Mesendoderm (in vitro differentiated cells): ENCODE measurements at regions not wholly inside any gene's neighbourhood (a gene's known extent, or its start where the extent isn't known, plus 50 kb on each side); places are given as distances from the start of the nearest gene placed in this dataset.
"Not testable (repeated sequence)": the region's sequence is repeated elsewhere in the genome, so short reads cannot be mapped to it uniquely, and the experiment has no call there.

Experiments used
- DNase-seq: peaks from one replicate; pipeline ENCODE4 v3.0.0; 2013
- H2AK5ac ChIP-seq: 2 replicates; pipeline ENCODE4 v1.6.1; 2013; ENCODE audit warnings: low read length, inconsistent platforms
- H2BK120ac ChIP-seq: 2 replicates; pipeline ENCODE4 v1.6.1; 2013; ENCODE audit warnings: low read depth, mild to moderate bottlenecking, low read length, moderate library complexity, mixed read lengths
- H2BK15ac ChIP-seq: replicated peaks from 2 replicates; pipeline ENCODE4 v1.6.1; 2013; ENCODE audit warnings: low read depth, mild to moderate bottlenecking, moderate library complexity
- H2BK5ac ChIP-seq: 2 replicates; pipeline ENCODE4 v1.6.1; 2013; ENCODE audit warnings: low read length, inconsistent platforms
- H3K18ac ChIP-seq: 2 replicates; pipeline ENCODE4 v1.6.1; 2013; ENCODE audit warnings: mild to moderate bottlenecking, low read length, mixed read lengths
- H3K23ac ChIP-seq: one replicate; pipeline ENCODE4 v1.6.1; 2013; ENCODE audit warnings: low read length
- H3K27ac ChIP-seq: 2 replicates; pipeline ENCODE4 v1.5.1; 2013; ENCODE audit warnings: low read depth, mild to moderate bottlenecking, inconsistent platforms, low read length, moderate library complexity
- H3K27me3 ChIP-seq: 2 replicates; pipeline ENCODE4 v1.6.1; 2013; ENCODE audit warnings: low read length, control low read depth, mild to moderate bottlenecking, inconsistent platforms; ENCODE audit not compliant: insufficient read depth, poor library complexity
- H3K36me3 ChIP-seq: 2 replicates; pipeline ENCODE4 v1.6.1; 2013; ENCODE audit warnings: low read length, inconsistent platforms; ENCODE audit not compliant: control insufficient read depth, insufficient read depth
- H3K4ac ChIP-seq: one replicate; pipeline ENCODE4 v1.6.1; 2013; ENCODE audit warnings: low read depth, mild to moderate bottlenecking, low read length, moderate library complexity
- H3K4me1 ChIP-seq: 2 replicates; pipeline ENCODE4 v1.6.1; 2013; ENCODE audit warnings: low read depth, low read length, inconsistent platforms; ENCODE audit not compliant: control insufficient read depth
- H3K4me2 ChIP-seq: 2 replicates; pipeline ENCODE4 v1.6.1; 2013; ENCODE audit warnings: low read length
- H3K4me3 ChIP-seq: 2 replicates; pipeline ENCODE4 v1.5.1; 2013; ENCODE audit warnings: mild to moderate bottlenecking, low read length
- H3K56ac ChIP-seq: one replicate; pipeline ENCODE4 v1.6.1; 2013; ENCODE audit warnings: low read length
- H3K79me1 ChIP-seq: 2 replicates; pipeline ENCODE4 v1.6.1; 2013; ENCODE audit warnings: low read length, inconsistent platforms
- H3K79me2 ChIP-seq: 2 replicates; pipeline ENCODE4 v1.6.1; 2013; ENCODE audit warnings: mild to moderate bottlenecking, low read length; ENCODE audit not compliant: control insufficient read depth, insufficient read depth
- H3K9ac ChIP-seq: 2 replicates; pipeline ENCODE4 v1.6.1; 2013; ENCODE audit warnings: low read length, inconsistent platforms
- H4K5ac ChIP-seq: one replicate; pipeline ENCODE4 v1.6.1; 2013; ENCODE audit warnings: low read length
- H4K8ac ChIP-seq: one replicate; pipeline ENCODE4 v1.6.1; 2013; ENCODE audit warnings: low read depth, mild to moderate bottlenecking, control low read depth, low read length, moderate library complexity
- WGBS: extraction: QIAGEN DNeasy Blood & Tissue Kit; methylation state at CpG from one replicate; pipeline ENCODE4 v1.1.7; 2013; ENCODE audit warnings: low lambda C conversion rate, missing lambda C conversion rate; ENCODE audit not compliant: insufficient coverage; ENCODE audit errors: extremely low coverage; 5-methylcytosine and 5-hydroxymethylcytosine counted together

DNA sequence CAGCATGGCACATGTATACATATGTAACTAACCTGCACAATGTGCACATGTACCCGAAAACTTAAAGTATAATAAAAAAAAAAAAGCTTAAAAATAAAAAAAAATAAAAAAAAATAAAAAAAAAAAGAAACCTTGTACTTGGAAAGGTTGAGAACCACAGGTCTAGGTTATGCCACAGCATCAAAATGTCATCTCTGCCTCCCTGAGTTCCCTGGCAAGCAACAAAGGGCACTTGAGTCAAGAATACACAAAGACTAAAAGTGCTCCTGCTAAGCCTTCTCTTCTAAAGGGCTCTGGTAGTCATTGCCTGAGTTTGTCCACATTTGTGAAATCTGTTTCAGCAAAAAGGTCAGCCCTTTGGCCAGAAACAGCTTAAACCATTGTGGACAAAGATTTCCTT is 395.8 kb upstream of the CCDC54 start:
- no peak for DNase-seq
- Histone ChIP-seq H3K4me2 (no peak overlapping the region), H2BK120ac (peak overlapping the region; percentile 12), H3K4ac (no peak overlapping the region), H2AK5ac (no peak overlapping the region), H3K18ac (no peak overlapping the region), H3K27ac (no peak overlapping the region), H4K8ac (no peak overlapping the region), H4K5ac (no peak overlapping the region), H2BK15ac (no peak overlapping the region), H3K79me2 (no peaks in the 10 kb centered on the region), H3K79me1 (no peaks in the 10 kb centered on the region), H3K9ac (no peak overlapping the region), H3K56ac (no peak overlapping the region), H3K36me3 (no peaks in the 10 kb centered on the region), H3K27me3 (no peaks in the 10 kb centered on the region), H2BK5ac (no peak overlapping the region), H3K4me3 (no peak overlapping the region), H3K4me1 (no peaks in the 10 kb centered on the region), H3K23ac (no peak overlapping the region)
- no CpG with 5 or more reads among the region's 1 CpG for WGBS

DNA sequence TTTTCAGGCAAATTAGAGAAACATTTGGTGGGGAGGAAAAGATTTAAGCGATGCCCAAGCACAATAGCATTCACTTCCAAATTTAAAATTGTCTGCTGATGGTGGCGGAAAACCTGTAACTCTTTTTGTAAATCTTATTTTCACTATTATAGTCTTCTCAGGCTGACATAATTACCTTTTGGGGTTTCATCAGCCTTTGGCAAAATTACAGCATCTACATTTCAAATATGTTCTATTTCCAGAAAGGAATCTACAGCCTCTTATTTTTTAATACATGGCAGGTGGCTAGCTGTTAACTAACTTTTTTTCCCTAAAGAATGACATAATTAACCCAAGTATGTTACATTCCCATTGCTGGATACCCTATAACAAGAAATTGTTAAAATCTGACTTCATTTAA is 391.5 kb upstream of the CCDC54 start:
- Histone ChIP-seq H3K9ac (no peak overlapping the region), H3K4me2 (no peak overlapping the region)
- WGBS: no CpG with 5 or more reads among the region's 2 CpGs

DNA sequence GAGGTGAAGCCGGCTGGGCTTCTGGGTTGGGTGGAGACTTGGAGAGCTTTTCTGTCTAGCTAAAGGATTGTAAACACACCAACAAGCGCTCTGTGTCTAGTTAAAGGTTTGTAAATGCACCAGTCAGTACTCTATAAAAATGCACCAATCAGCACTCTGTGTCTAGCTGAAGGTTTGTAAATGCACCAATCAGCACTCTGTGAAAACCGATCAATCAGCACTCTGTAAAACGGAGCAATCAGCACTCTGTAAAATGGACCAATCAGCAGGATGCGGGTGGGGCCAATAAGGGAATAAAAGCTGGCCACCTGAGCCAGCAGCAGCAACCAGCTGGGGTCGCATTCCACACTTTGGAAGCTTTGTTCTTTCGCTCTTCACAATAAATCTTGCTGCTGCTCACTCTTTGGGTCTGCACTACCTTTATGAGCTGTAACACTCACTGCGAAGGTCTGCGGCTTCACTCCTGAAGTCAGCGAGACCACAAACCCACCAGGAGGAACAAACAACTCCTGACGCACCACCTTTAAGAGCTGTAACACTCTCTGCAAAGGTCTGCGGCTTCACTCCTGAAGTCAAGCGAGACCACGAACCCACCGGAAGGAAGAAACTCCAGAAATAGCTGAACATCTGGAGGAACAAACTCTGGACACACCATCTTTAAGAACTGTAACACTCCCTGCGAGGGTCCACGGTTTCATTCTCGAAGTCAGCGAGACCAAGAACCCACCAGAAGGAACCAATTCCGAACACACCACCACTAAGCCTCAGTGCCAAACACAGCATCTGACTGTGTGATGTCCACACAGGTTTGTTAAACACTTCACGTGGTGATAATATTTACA is 378.2 kb upstream of the CCDC54 start:
- H2BK5ac ChIP-seq, H3K4ac ChIP-seq, H3K27me3 ChIP-seq, H3K4me1 ChIP-seq, H2AK5ac ChIP-seq, H3K9ac ChIP-seq, H2BK120ac ChIP-seq, H4K5ac ChIP-seq, H3K79me1 ChIP-seq, DNase-seq, H3K18ac ChIP-seq, H3K79me2 ChIP-seq, H3K23ac ChIP-seq, H3K4me2 ChIP-seq, H2BK15ac ChIP-seq, H4K8ac ChIP-seq, H3K27ac ChIP-seq, H3K56ac ChIP-seq, H3K4me3 ChIP-seq, H3K36me3 ChIP-seq: not testable (repeated sequence)
- no CpG with 5 or more reads among the region's 21 CpGs for WGBS

More for the DNA sequence above, 391.5 kb upstream of the CCDC54 start:
- H3K23ac ChIP-seq: no peak overlapping the region
- H3K4me3 ChIP-seq: no peak overlapping the region
- H3K4ac ChIP-seq: no peak overlapping the region
- H3K36me3 ChIP-seq: no peaks in the 10 kb centered on the region
- H3K4me1 ChIP-seq: no peaks in the 10 kb centered on the region
- no peak overlapping the region for H2BK120ac ChIP-seq
- no peak overlapping the region for H2BK15ac ChIP-seq
- no peak overlapping the region for H3K27ac ChIP-seq
- H3K79me1 ChIP-seq: no peaks in the 10 kb centered on the region
- no peak overlapping the region for H2AK5ac ChIP-seq
- no peak for DNase-seq
- no peaks in the 10 kb centered on the region for H3K79me2 ChIP-seq
- H4K8ac ChIP-seq: no peak overlapping the region
- no peak overlapping the region for H4K5ac ChIP-seq
- H3K56ac ChIP-seq: no peak overlapping the region
- no peak overlapping the region for H3K18ac ChIP-seq
- H2BK5ac ChIP-seq: no peak overlapping the region
- no peaks in the 10 kb centered on the region for H3K27me3 ChIP-seq

- WGBS: no CpG with 5 or more reads among the region's 2 CpGs
- H3K27me3 ChIP-seq: no peaks in the 10 kb centered on the region
- no peak overlapping the region for H4K5ac ChIP-seq
- H3K4ac ChIP-seq: no peak overlapping the region
- H3K56ac ChIP-seq: no peak overlapping the region
- no peak overlapping the region for H3K4me3 ChIP-seq
- no peaks in the 10 kb centered on the region for H3K79me1 ChIP-seq
- no peaks in the 10 kb centered on the region for H3K79me2 ChIP-seq
- H2AK5ac ChIP-seq: no peak overlapping the region
- H4K8ac ChIP-seq: no peak overlapping the region
- no peak overlapping the region for H2BK15ac ChIP-seq
- no peak overlapping the region for H3K27ac ChIP-seq
- H3K4me1 ChIP-seq: no peaks in the 10 kb centered on the region
- H3K23ac ChIP-seq: no peak overlapping the region
- H2BK120ac ChIP-seq: no peak overlapping the region
- H3K4me2 ChIP-seq: no peak overlapping the region
- H2BK5ac ChIP-seq: no peak overlapping the region
- no peaks in the 10 kb centered on the region for H3K36me3 ChIP-seq
- no peak overlapping the region for H3K18ac ChIP-seq
- H3K9ac ChIP-seq: no peak overlapping the region
- DNase-seq: no peak
Measured at GRCh38 chr3:107001635-107002034, 375.6 kb upstream of the CCDC54 start.

- not testable (repeated sequence) for H3K23ac ChIP-seq, H3K4me3 ChIP-seq, H3K36me3 ChIP-seq, H4K5ac ChIP-seq, H3K27me3 ChIP-seq, H3K4ac ChIP-seq, H3K79me2 ChIP-seq, H3K4me2 ChIP-seq, H3K79me1 ChIP-seq, H3K27ac ChIP-seq, H3K9ac ChIP-seq, H2BK5ac ChIP-seq, H3K4me1 ChIP-seq, H4K8ac ChIP-seq, H3K18ac ChIP-seq, H2BK120ac ChIP-seq, H2BK15ac ChIP-seq, H3K56ac ChIP-seq, H2AK5ac ChIP-seq
- DNase-seq: peak; percentile 60
- WGBS: no CpG with 5 or more reads among the region's 4 CpGs
Measured at GRCh38 chr3:107005352-107005751, 371.9 kb upstream of the CCDC54 start.

GRCh38 chr3:107008213-107008612 is 369.0 kb upstream of the CCDC54 start:
- Histone ChIP-seq H3K23ac (no peak overlapping the region), H3K79me2 (no peaks in the 10 kb centered on the region), H3K36me3 (no peaks in the 10 kb centered on the region), H3K4me1 (no peaks in the 10 kb centered on the region), H3K4me2 (no peak overlapping the region), H4K5ac (no peak overlapping the region), H3K4ac (no peak overlapping the region), H2BK5ac (no peak overlapping the region), H3K18ac (no peak overlapping the region), H3K4me3 (no peak overlapping the region), H3K27ac (no peak overlapping the region), H2BK120ac (no peak overlapping the region), H4K8ac (no peak overlapping the region), H2BK15ac (no peak overlapping the region), H3K9ac (no peak overlapping the region), H2AK5ac (no peak overlapping the region), H3K79me1 (no peaks in the 10 kb centered on the region), H3K56ac (no peak overlapping the region), H3K27me3 (no peaks in the 10 kb centered on the region)
- DNase-seq: no peak
- no CpG with 5 or more reads among the region's 1 CpG for WGBS
